ENCODE measurements at regions not wholly inside any gene's neighbourhood (a gene's known extent, or its start where the extent isn't known, plus 50 kb on each side); places are given as distances from the start of the nearest gene placed in this dataset.

- TF ChIP-seq MYBL2 (CRISPR knock-in tag; IDR thresholded peaks at IDR 0.05) (no peak), CBFB (CRISPR knock-in tag; IDR thresholded peaks at IDR 0.05; ENCODE audit: low read depth) (no peak), ATF2 (CRISPR knock-in tag; IDR thresholded peaks at IDR 0.05; ENCODE audit: borderline replicate concordance, low read depth) (no peak), SMAD4 (CRISPR knock-in tag; IDR thresholded peaks at IDR 0.05) (no peak)
These were observed 148.2 kb downstream of the PCSK1 start (continued) for GRCh38 chr5:96284727-96285389.

- DNase-seq (ENCODE audit: low spot score) (no peak), ATAC-seq (no peak)
- Mint-ChIP-seq H3K4me3 (no peak overlapping the region), H3K9me3 (peaks cover 20% of the 10 kb centered on the region), H3K27ac (no peak overlapping the region), H3K4me1 (peaks cover 23% of the 10 kb centered on the region), H3K36me3 (no peaks in the 10 kb centered on the region), H3K27me3 (ENCODE audit: low read depth) (no peaks in the 10 kb centered on the region)
- POLR2A ChIA-PET: no interaction called here
- CTCF ChIA-PET: no interaction called here
- TF ChIP-seq ZSCAN18 (CRISPR knock-in tag; IDR thresholded peaks at IDR 0.05): no peak
- TF ChIP-seq FOXP4 (CRISPR knock-in tag; IDR thresholded peaks at IDR 0.05): no peak
- no peak for TF ChIP-seq ZNF512 (CRISPR knock-in tag; IDR thresholded peaks at IDR 0.05; ENCODE audit: borderline replicate concordance)
- no peak for TF ChIP-seq HMGA2 (CRISPR knock-in tag; IDR thresholded peaks at IDR 0.05)
- no peak for TF ChIP-seq ZNF396 (CRISPR knock-in tag; IDR thresholded peaks at IDR 0.05; ENCODE audit: borderline replicate concordance)
- no peak for TF ChIP-seq SOX15 (CRISPR knock-in tag; IDR thresholded peaks at IDR 0.05)
- no peak for TF ChIP-seq CTCF (IDR thresholded peaks at IDR 0.05)
These were observed 149.5 kb downstream of the PCSK1 start for GRCh38 chr5:96283589-96283988.

GRCh38 chr5:96282020-96282419 lies 151.0 kb downstream of the PCSK1 start:
- peaks cover 15% of the 10 kb centered on the region for H3K4me1 Mint-ChIP-seq
- H3K36me3 Mint-ChIP-seq: no peaks in the 10 kb centered on the region
- ChIA-PET POLR2A (no interaction called here), CTCF (no interaction called here)
- no peak overlapping the region for H3K4me3 Mint-ChIP-seq
- no peak for ATAC-seq
- DNase-seq (ENCODE audit: low spot score): no peak
- H3K27me3 Mint-ChIP-seq (ENCODE audit: low read depth): no peaks in the 10 kb centered on the region
- H3K27ac Mint-ChIP-seq: no peak overlapping the region
- peaks cover 20% of the 10 kb centered on the region for H3K9me3 Mint-ChIP-seq
- TF ChIP-seq TP53 (CRISPR knock-in tag; IDR thresholded peaks at IDR 0.05) (no peak), ZNF423 (CRISPR knock-in tag; IDR thresholded peaks at IDR 0.05) (no peak), FOXP4 (CRISPR knock-in tag; IDR thresholded peaks at IDR 0.05) (no peak), ATF3 (CRISPR knock-in tag; conservative IDR thresholded peaks at IDR 0.05) (no peak), ERG (CRISPR knock-in tag; IDR thresholded peaks at IDR 0.05) (no peak), TEAD4 (CRISPR knock-in tag; IDR thresholded peaks at IDR 0.05) (no peak), ZBTB21 (CRISPR knock-in tag; IDR thresholded peaks at IDR 0.05; ENCODE audit: borderline replicate concordance) (no peak), SMAD3 (CRISPR knock-in tag; IDR thresholded peaks at IDR 0.05; ENCODE audit: borderline replicate concordance) (no peak), NR3C1 (CRISPR knock-in tag; conservative IDR thresholded peaks at IDR 0.05; ENCODE audit: low read depth) (no peak), USF1 (CRISPR knock-in tag; IDR thresholded peaks at IDR 0.05) (no peak), HMGA2 (CRISPR knock-in tag; IDR thresholded peaks at IDR 0.05) (no peak), ZNF232 (CRISPR knock-in tag; IDR thresholded peaks at IDR 0.05) (no peak)
